ENCODE measurements at regions not wholly inside any gene's neighbourhood (a gene's known extent, or its start where the extent isn't known, plus 50 kb on each side); places are given as distances from the start of the nearest gene placed in this dataset.
"Not testable (repeated sequence)": the region's sequence is repeated elsewhere in the genome, so short reads cannot be mapped to it uniquely, and the experiment has no call there.

DNA sequence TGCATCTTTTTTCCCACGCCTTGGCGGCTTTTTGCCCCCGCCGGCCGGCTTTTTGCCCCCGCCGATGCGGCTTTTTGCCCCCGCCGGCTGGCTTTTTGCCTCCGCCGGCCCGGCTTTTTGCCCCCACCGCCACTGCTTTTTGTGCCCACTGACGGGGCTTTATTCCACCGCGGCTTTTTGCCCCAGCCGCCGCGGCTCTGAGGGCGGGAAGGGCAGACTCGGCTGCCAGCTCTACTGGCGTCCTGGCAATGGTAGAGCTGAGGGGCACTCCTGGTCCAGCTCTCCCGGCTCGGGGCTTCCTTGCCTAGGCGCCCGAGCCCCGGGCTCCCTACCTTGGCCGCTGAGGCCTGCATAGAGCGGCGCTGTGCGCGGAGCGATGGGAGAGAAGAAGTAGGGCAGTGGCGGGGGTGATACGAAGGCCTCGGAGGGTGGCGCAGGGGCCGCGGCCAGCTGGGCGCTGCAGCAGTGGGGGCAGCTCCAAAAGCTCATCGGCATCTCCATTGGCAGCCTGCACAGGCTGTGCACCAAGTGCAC, 591.4 kb downstream of the TP53TG3F start:
- Mint-ChIP-seq H3K9me3 (peaks cover 40% of the 10 kb centered on the region), H3K27ac (no peak overlapping the region), H3K4me1 (ENCODE audit: low read depth) (no peaks in the 10 kb centered on the region), H3K27me3 (peaks cover 11% of the 10 kb centered on the region), H3K4me3 (no peak overlapping the region), H3K36me3 (ENCODE audit: low read depth) (no peaks in the 10 kb centered on the region)
- intact Hi-C loops (cut with micrococcal nuclease) = no loop called here

- Mint-ChIP-seq H3K36me3 (ENCODE audit: low read depth) (no peaks in the 10 kb centered on the region), H3K27me3 (peaks cover 11% of the 10 kb centered on the region), H3K9me3 (peaks cover 21% of the 10 kb centered on the region), H3K4me1 (ENCODE audit: low read depth) (no peaks in the 10 kb centered on the region), H3K4me3 (no peak overlapping the region), H3K27ac (no peak overlapping the region)
- intact Hi-C loops (cut with micrococcal nuclease) = no loop called here
Measured at GRCh38 chr16:34054137-34054536, 594.7 kb downstream of the TP53TG3F start.

DNA sequence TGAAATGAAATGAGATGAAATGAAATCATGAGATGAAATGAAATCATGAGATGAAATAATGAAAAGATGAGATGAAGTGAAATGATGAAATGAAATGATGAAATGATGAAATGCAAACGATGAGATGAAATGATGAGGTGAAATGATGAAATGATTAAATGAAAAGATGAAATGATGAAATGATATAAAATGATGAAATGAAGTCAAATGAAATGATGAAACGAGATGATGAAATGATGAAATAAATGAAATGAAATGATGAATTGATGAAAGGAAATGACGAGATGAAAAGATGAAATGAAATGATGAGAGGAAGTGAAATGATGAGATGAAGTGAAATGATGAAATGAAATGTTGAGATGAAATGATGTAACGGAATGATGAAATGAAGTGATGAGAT, 595.6 kb downstream of the TP53TG3F start:
- Mint-ChIP-seq H3K4me3 (no peak overlapping the region), H3K36me3 (ENCODE audit: low read depth) (no peaks in the 10 kb centered on the region), H3K4me1 (ENCODE audit: low read depth) (no peaks in the 10 kb centered on the region), H3K9me3 (peaks cover 21% of the 10 kb centered on the region), H3K27me3 (peaks cover 7% of the 10 kb centered on the region), H3K27ac (no peak overlapping the region)
- intact Hi-C loops (cut with micrococcal nuclease) = no loop called here

GRCh38 chr16:34062620-34063253, 603.3 kb downstream of the TP53TG3F start:
- H3K9me3 Mint-ChIP-seq = peaks cover 47% of the 10 kb centered on the region
- H3K36me3 Mint-ChIP-seq (ENCODE audit: low read depth); H3K4me3 Mint-ChIP-seq; H3K27me3 Mint-ChIP-seq; intact Hi-C loops (cut with micrococcal nuclease); H3K4me1 Mint-ChIP-seq (ENCODE audit: low read depth); H3K27ac Mint-ChIP-seq: not testable (repeated sequence)

DNA sequence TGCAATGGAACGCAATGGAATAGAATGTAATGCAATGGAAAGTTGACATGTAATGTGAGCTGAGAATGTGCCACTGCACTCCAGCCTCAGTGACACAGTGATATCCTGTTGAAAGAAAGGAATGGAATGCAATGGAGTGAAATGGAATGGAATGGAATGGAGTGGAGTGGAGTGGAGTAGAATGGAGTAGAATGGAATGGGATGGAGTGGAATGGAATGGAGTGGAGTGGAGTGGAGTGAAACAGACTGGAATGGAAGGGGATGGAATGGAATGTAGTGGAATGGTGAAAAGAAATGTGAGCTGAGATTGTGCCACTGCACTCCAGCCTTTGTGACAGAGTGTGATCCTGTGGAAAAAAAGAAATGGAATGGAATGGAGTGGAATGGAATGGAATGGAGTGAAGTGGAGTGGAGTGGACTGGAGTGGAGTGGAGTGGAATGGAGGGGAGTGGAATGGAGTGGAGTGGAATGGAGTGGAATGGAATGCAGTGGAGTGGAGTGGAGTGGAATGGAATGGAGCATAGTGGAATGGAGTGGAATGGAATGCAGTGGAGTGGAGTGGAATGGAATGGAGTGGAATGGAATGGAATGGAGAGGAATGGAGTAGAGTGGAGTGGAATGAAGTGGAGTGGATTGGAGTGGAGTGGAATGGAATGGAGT, 604.2 kb downstream of the TP53TG3F start:
- not testable (repeated sequence) for H3K27ac Mint-ChIP-seq

DNA sequence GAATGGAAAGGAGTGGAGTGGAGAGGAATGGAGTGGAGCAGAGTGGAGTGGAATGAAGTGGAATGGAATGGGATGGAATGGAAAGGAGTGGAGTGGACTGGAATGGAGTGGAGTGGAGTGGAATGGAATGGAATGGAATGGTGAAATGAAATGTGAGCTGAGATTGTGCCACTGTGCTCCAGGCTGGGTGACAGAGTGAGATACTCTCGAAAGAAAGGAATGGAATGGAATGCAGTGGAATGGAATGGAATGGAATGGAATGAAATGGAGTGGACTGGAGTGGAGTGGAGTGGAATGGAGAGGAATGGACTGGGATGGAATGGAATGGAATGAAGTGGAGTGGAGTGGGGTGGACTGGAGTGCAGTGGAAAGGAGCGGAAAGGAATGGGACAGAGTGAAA, 605.2 kb downstream of the TP53TG3F start:
- H3K36me3 Mint-ChIP-seq (ENCODE audit: low read depth); H3K27ac Mint-ChIP-seq; H3K4me1 Mint-ChIP-seq (ENCODE audit: low read depth); intact Hi-C loops (cut with micrococcal nuclease); H3K27me3 Mint-ChIP-seq; H3K4me3 Mint-ChIP-seq: not testable (repeated sequence)
- H3K9me3 Mint-ChIP-seq = peaks cover 47% of the 10 kb centered on the region

More for the DNA sequence above, 604.2 kb downstream of the TP53TG3F start:
- peaks cover 47% of the 10 kb centered on the region for H3K9me3 Mint-ChIP-seq
- H3K36me3 Mint-ChIP-seq (ENCODE audit: low read depth); intact Hi-C loops (cut with micrococcal nuclease); H3K27me3 Mint-ChIP-seq; H3K4me3 Mint-ChIP-seq; H3K4me1 Mint-ChIP-seq (ENCODE audit: low read depth): not testable (repeated sequence)

GRCh38 chr16:34069731-34070130, 610.3 kb downstream of the TP53TG3F start:
- H3K36me3 Mint-ChIP-seq (ENCODE audit: low read depth); H3K27me3 Mint-ChIP-seq; intact Hi-C loops (cut with micrococcal nuclease); H3K4me1 Mint-ChIP-seq (ENCODE audit: low read depth); H3K4me3 Mint-ChIP-seq; H3K27ac Mint-ChIP-seq: not testable (repeated sequence)
- peaks cover 25% of the 10 kb centered on the region for H3K9me3 Mint-ChIP-seq

DNA sequence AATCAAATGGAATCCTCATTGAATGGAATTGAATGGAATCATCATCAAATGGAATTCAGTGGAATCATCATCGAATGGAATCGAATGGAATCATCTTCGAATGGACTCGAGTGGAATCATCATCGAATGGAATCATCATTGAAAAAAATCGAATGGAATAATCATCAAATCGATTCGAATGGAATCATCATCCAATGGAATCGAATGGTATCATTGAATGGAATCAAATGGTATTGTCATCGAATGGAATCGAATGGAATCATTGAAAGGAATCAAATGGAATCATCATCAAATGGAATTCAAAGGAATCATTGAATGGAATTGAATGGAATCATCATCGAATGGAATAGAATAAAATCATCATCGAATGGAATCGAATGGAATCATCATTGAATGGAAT, 619.3 kb downstream of the TP53TG3F start:
- no peak overlapping the region for H3K27ac Mint-ChIP-seq
- no peaks in the 10 kb centered on the region for H3K4me1 Mint-ChIP-seq (ENCODE audit: low read depth)
- H3K27me3 Mint-ChIP-seq = no peaks in the 10 kb centered on the region
- no peaks in the 10 kb centered on the region for H3K36me3 Mint-ChIP-seq (ENCODE audit: low read depth)
- peaks cover 97% of the 10 kb centered on the region for H3K9me3 Mint-ChIP-seq
- H3K4me3 Mint-ChIP-seq = no peak overlapping the region
- intact Hi-C loops (cut with micrococcal nuclease) = no loop called here

DNA sequence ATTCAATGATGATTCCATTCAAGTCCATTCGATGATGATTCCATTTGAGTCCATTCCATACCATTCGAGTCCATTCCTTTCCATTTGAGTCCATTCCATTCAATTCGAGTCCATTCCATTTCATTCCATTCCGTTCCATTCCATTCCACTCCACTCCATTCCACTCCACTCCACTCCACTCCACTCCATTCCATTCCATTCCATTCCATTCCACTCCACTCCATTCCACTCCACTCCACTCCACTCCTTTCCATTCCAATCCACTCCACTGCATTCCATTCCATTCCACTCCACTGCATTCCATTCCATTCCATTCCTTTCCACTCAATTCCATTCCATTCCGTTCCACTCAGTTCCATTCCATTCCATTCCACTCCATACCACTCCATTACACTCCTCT, 625.6 kb downstream of the TP53TG3F start:
- H3K27me3 Mint-ChIP-seq; H3K4me3 Mint-ChIP-seq; H3K27ac Mint-ChIP-seq; H3K36me3 Mint-ChIP-seq (ENCODE audit: low read depth); H3K4me1 Mint-ChIP-seq (ENCODE audit: low read depth); intact Hi-C loops (cut with micrococcal nuclease): not testable (repeated sequence)
- peaks cover 90% of the 10 kb centered on the region for H3K9me3 Mint-ChIP-seq

GRCh38 chr16:34095006-34095405, 635.6 kb downstream of the TP53TG3F start:
- H3K4me3 Mint-ChIP-seq; H3K27me3 Mint-ChIP-seq; H3K27ac Mint-ChIP-seq; H3K4me1 Mint-ChIP-seq (ENCODE audit: low read depth); H3K36me3 Mint-ChIP-seq (ENCODE audit: low read depth); intact Hi-C loops (cut with micrococcal nuclease): not testable (repeated sequence)
- peaks cover 77% of the 10 kb centered on the region for H3K9me3 Mint-ChIP-seq

- intact Hi-C loops (cut with micrococcal nuclease); H3K4me3 Mint-ChIP-seq; H3K4me1 Mint-ChIP-seq (ENCODE audit: low read depth); H3K36me3 Mint-ChIP-seq (ENCODE audit: low read depth); H3K27ac Mint-ChIP-seq; H3K27me3 Mint-ChIP-seq: not testable (repeated sequence)
- H3K9me3 Mint-ChIP-seq = peaks cover 58% of the 10 kb centered on the region
Measured at GRCh38 chr16:34096911-34097310, 637.5 kb downstream of the TP53TG3F start.

DNA sequence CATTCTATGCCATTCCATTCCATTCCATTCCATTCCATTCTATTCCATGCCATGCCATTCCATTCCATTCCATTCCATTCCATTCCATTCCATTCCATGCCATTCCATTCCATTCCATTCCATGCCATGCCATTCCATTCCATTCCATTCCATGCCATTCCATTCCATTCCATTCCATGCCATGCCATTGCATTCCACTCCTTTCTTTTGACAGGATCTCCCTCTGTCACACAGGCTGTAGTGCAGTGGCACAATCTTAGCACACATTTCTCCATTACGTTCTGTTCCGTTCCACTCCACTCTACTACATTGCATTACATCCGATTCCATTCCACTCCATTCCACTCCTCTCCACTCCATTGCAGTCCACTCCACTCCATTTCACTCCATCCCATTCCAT, 637.9 kb downstream of the TP53TG3F start:
- H3K27ac Mint-ChIP-seq; H3K4me3 Mint-ChIP-seq; H3K4me1 Mint-ChIP-seq (ENCODE audit: low read depth); H3K27me3 Mint-ChIP-seq; intact Hi-C loops (cut with micrococcal nuclease); H3K36me3 Mint-ChIP-seq (ENCODE audit: low read depth): not testable (repeated sequence)
- peaks cover 54% of the 10 kb centered on the region for H3K9me3 Mint-ChIP-seq

DNA sequence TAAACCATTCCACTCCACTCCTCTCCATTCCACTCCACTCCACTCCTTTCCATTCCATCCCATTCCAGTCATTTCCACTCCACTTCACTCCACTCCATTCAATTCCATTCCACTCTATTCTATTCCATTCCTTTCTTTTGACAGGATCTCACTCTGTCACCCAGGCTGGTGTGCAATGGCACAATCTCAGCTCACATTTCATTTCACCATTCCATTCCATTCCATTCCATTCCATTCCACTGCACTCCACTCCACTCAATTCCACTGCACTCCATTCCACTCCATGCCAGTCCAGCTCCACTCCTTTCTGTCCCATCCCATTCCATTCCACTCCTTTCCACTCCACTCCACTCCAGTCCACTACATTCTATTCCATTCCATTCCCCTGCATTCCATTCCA, 638.6 kb downstream of the TP53TG3F start:
- H3K27me3 Mint-ChIP-seq; H3K4me1 Mint-ChIP-seq (ENCODE audit: low read depth); H3K27ac Mint-ChIP-seq; intact Hi-C loops (cut with micrococcal nuclease); H3K36me3 Mint-ChIP-seq (ENCODE audit: low read depth); H3K4me3 Mint-ChIP-seq: not testable (repeated sequence)
- peaks cover 47% of the 10 kb centered on the region for H3K9me3 Mint-ChIP-seq

DNA sequence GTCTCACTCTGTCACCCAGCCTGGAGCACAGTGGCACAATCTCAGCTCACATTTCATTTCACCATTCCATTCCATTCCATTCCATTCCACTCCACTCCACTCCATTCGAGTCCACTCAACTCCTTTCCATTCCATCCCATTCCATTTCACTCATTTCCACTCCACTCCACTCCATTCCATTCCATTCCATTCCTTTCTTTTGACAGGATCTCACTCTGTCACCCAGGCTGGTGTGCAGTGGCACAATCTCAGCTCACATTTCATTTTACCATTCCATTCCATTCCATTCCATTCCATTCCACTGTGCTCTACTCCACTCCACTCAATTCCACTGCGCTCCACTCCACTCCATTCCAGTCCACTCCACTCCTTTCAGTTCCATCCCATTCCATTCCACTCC, 639.6 kb downstream of the TP53TG3F start:
- H3K36me3 Mint-ChIP-seq (ENCODE audit: low read depth); intact Hi-C loops (cut with micrococcal nuclease); H3K4me1 Mint-ChIP-seq (ENCODE audit: low read depth); H3K4me3 Mint-ChIP-seq; H3K27me3 Mint-ChIP-seq; H3K27ac Mint-ChIP-seq: not testable (repeated sequence)
- peaks cover 46% of the 10 kb centered on the region for H3K9me3 Mint-ChIP-seq
